Liver (tissue), 8 donors: ENCODE measurements at regions not wholly inside any gene's neighbourhood (a gene's known extent, or its start where the extent isn't known, plus 50 kb on each side); places are given as distances from the start of the nearest gene placed in this dataset.

ENCODE experiments used
- DNase-seq: peaks from one replicate; pipeline ENCODE4 v3.0.0-alpha.2; 2017; ENCODE audit warnings: low spot score
- H3K27ac ChIP-seq, 2 donors: one replicate each; pipeline ENCODE4 v1.7.0; 2013; ENCODE audit warnings: inconsistent platforms in 2 of 2, low read length in 2 of 2, control low read depth in 1 of 2, low read depth in 1 of 2, mild to moderate bottlenecking in 1 of 2
- H3K27me3 ChIP-seq, 4 donors: one replicate each; pipeline versions ENCODE4 v1.6.1 to v1.7.0; 2013; ENCODE audit warnings: low read length in 3 of 4, inconsistent platforms in 1 of 4, mild to moderate bottlenecking in 1 of 4, moderate library complexity in 1 of 4; ENCODE audit not compliant: control insufficient read depth in 4 of 4, insufficient read depth in 4 of 4
- H3K36me3 ChIP-seq, 4 donors: one replicate each; pipeline versions ENCODE4 v1.6.1 to v1.7.0; 2013; ENCODE audit warnings: low read length in 3 of 4, mild to moderate bottlenecking in 3 of 4, low read depth in 1 of 4, moderate library complexity in 1 of 4; ENCODE audit not compliant: control insufficient read depth in 4 of 4, insufficient read depth in 3 of 4
- H3K4me1 ChIP-seq, 4 donors: one replicate each; pipeline versions ENCODE4 v1.6.1 to v1.7.0; 2013; ENCODE audit warnings: low read length in 3 of 4, mild to moderate bottlenecking in 3 of 4, moderate library complexity in 1 of 4; ENCODE audit not compliant: control insufficient read depth in 4 of 4, insufficient read depth in 4 of 4
- H3K4me3 ChIP-seq, 3 donors: one replicate each; pipeline versions ENCODE4 v1.6.1 to v1.7.0; 2013; ENCODE audit warnings: low read length in 3 of 3, control low read depth in 1 of 3, low read depth in 1 of 3, mild to moderate bottlenecking in 1 of 3
- H3K9ac ChIP-seq, 2 donors: one replicate each; pipeline ENCODE4 v1.7.0; 2013; ENCODE audit warnings: low read length in 2 of 2, mild to moderate bottlenecking in 2 of 2, moderate library complexity in 2 of 2, control low read depth in 1 of 2, low read depth in 1 of 2
- H3K9me3 ChIP-seq, 4 donors: one replicate each; pipeline versions ENCODE4 v1.6.1 to v1.7.0; 2013; ENCODE audit warnings: low read length in 3 of 4; ENCODE audit not compliant: control insufficient read depth in 4 of 4
- CTCF ChIP-seq: fragments of 150-350 bp; IDR thresholded peaks from 2 replicates; pipeline ENCODE4 v1.5.1; 2017; ENCODE audit warnings: improper control_type of control experiment, low read depth, low read length; ENCODE audit not compliant: missing input control
- EGR1 ChIP-seq, 2 donors: IDR thresholded peaks; 2 replicates each; pipeline ENCODE4 v1.6.1; 2016 to 2018; ENCODE audit warnings: antibody characterized with exemption in 2 of 2, low read depth in 2 of 2
- FOXA1 ChIP-seq: IDR thresholded peaks from 2 replicates; pipeline ENCODE4 v1.6.1; 2016; ENCODE audit warnings: antibody characterized with exemption
- FOXA2 ChIP-seq: IDR thresholded peaks from 2 replicates; pipeline ENCODE4 v1.6.1; 2016; ENCODE audit warnings: antibody characterized with exemption
- GABPA ChIP-seq, 2 donors: IDR thresholded peaks in 1 of 2; conservative IDR thresholded peaks in 1 of 2; 2 replicates each; pipeline ENCODE4 v1.6.1; 2016; ENCODE audit warnings: antibody characterized with exemption in 2 of 2, mild to moderate bottlenecking in 1 of 2, moderate library complexity in 1 of 2
- HNF4A ChIP-seq, 2 donors: conservative IDR thresholded peaks; 2 replicates each; pipeline ENCODE4 v1.6.1; 2016; ENCODE audit warnings: antibody characterized with exemption in 2 of 2, mild to moderate bottlenecking in 2 of 2
- HNF4G ChIP-seq: IDR thresholded peaks from 2 replicates; pipeline ENCODE4 v1.6.1; 2016; ENCODE audit warnings: antibody characterized with exemption
- JUND ChIP-seq, 2 donors: IDR thresholded peaks; 2 replicates each; pipeline ENCODE4 v1.6.1; 2016; ENCODE audit warnings: antibody characterized with exemption in 2 of 2
- MAX ChIP-seq: IDR thresholded peaks from 2 replicates; pipeline ENCODE4 v1.6.1; 2016; ENCODE audit warnings: antibody characterized with exemption
- NR2F2 ChIP-seq: IDR thresholded peaks from 2 replicates; pipeline ENCODE4 v1.6.1; 2016; ENCODE audit warnings: antibody characterized with exemption
- RAD21 ChIP-seq, 2 donors: IDR thresholded peaks; 2 replicates each; pipeline ENCODE4 v1.6.1; 2016; ENCODE audit warnings: antibody characterized with exemption in 2 of 2, mild to moderate bottlenecking in 2 of 2
- RXRA ChIP-seq, 2 donors: IDR thresholded peaks; 2 replicates each; pipeline ENCODE4 v1.6.1; 2017 to 2018; ENCODE audit warnings: antibody characterized with exemption in 2 of 2, mild to moderate bottlenecking in 1 of 2
- SP1 ChIP-seq: IDR thresholded peaks from 2 replicates; pipeline ENCODE4 v1.6.1; 2018; ENCODE audit warnings: antibody characterized with exemption, mild to moderate bottlenecking
- TAF1 ChIP-seq: conservative IDR thresholded peaks from 2 replicates; pipeline ENCODE4 v1.6.1; 2016; ENCODE audit warnings: antibody characterized with exemption, mild to moderate bottlenecking
- YY1 ChIP-seq: IDR thresholded peaks from 2 replicates; pipeline ENCODE4 v1.6.1; 2016; ENCODE audit warnings: antibody characterized with exemption, mild to moderate bottlenecking
- ZBTB33 ChIP-seq: IDR thresholded peaks from 2 replicates; pipeline ENCODE4 v1.6.1; 2016; ENCODE audit warnings: antibody characterized with exemption
- WGBS: extraction: QIAGEN DNeasy Blood & Tissue Kit; methylation state at CpG from one replicate; pipeline ENCODE4 v1.1.7; 2013; 5-methylcytosine and 5-hydroxymethylcytosine counted together
- TF ChIP-seq, protein P1 (sequence below): IDR thresholded peaks from 2 replicates; pipeline ENCODE4 v1.6.1; 2016; ENCODE audit warnings: antibody characterized with exemption
- TF ChIP-seq, protein P2 (sequence below): IDR thresholded peaks from 2 replicates; pipeline ENCODE4 v1.6.1; 2016; ENCODE audit warnings: antibody characterized with exemption, mild to moderate bottlenecking
- donor health status: healthy.
- donor health status: healthy.
- donor health status: healthy.
- donor health status: healthy.
- donor health status: healthy.

GRCh38 chr11:28983780-28984179 lies 875.6 kb downstream of the METTL15 start:
- TF ChIP-seq GABPA (IDR thresholded peaks at IDR 0.05 in 1 of 2, conservative IDR thresholded peaks at IDR 0.05 in 1 of 2) (no peak), CTCF (no peak), FOXA1 (no peak), HNF4G (no peak), RXRA (IDR thresholded peaks at IDR 0.05) (no peak), JUND (IDR thresholded peaks at IDR 0.05) (no peak), ZBTB33 (no peak), EGR1 (IDR thresholded peaks at IDR 0.05; ENCODE audit: low read depth in 2 of 2) (no peak), YY1 (no peak), SP1 (no peak), NR2F2 (no peak), MAX (no peak), TAF1 (no peak), FOXA2 (no peak), HNF4A (conservative IDR thresholded peaks at IDR 0.05) (no peak), RAD21 (IDR thresholded peaks at IDR 0.05) (no peak)
- TF ChIP-seq, protein P1, sequence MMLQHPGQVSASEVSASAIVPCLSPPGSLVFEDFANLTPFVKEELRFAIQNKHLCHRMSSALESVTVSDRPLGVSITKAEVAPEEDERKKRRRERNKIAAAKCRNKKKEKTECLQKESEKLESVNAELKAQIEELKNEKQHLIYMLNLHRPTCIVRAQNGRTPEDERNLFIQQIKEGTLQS, result no peak
- TF ChIP-seq, protein P2, sequence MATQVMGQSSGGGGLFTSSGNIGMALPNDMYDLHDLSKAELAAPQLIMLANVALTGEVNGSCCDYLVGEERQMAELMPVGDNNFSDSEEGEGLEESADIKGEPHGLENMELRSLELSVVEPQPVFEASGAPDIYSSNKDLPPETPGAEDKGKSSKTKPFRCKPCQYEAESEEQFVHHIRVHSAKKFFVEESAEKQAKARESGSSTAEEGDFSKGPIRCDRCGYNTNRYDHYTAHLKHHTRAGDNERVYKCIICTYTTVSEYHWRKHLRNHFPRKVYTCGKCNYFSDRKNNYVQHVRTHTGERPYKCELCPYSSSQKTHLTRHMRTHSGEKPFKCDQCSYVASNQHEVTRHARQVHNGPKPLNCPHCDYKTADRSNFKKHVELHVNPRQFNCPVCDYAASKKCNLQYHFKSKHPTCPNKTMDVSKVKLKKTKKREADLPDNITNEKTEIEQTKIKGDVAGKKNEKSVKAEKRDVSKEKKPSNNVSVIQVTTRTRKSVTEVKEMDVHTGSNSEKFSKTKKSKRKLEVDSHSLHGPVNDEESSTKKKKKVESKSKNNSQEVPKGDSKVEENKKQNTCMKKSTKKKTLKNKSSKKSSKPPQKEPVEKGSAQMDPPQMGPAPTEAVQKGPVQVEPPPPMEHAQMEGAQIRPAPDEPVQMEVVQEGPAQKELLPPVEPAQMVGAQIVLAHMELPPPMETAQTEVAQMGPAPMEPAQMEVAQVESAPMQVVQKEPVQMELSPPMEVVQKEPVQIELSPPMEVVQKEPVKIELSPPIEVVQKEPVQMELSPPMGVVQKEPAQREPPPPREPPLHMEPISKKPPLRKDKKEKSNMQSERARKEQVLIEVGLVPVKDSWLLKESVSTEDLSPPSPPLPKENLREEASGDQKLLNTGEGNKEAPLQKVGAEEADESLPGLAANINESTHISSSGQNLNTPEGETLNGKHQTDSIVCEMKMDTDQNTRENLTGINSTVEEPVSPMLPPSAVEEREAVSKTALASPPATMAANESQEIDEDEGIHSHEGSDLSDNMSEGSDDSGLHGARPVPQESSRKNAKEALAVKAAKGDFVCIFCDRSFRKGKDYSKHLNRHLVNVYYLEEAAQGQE, result no peak
- DNase-seq, result no peak
- WGBS, result 69% methylated on average over 3 of the region's 3 CpGs
- H3K4me1 ChIP-seq, result no peaks in the 10 kb centered on the region
- no peak overlapping the region for H3K27ac ChIP-seq
- no peaks in the 10 kb centered on the region for H3K27me3 ChIP-seq
- H3K4me3 ChIP-seq, result no peak overlapping the region
- no peaks in the 10 kb centered on the region for H3K9me3 ChIP-seq
- no peaks in the 10 kb centered on the region for H3K36me3 ChIP-seq
- no peak overlapping the region for H3K9ac ChIP-seq

- no peak for DNase-seq
- Histone ChIP-seq H3K36me3 (no peaks in the 10 kb centered on the region), H3K4me3 (no peak overlapping the region), H3K9ac (no peak overlapping the region), H3K27me3 (no peaks in the 10 kb centered on the region), H3K27ac (no peak overlapping the region), H3K9me3 (no peaks in the 10 kb centered on the region), H3K4me1 (no peaks in the 10 kb centered on the region)
- TF ChIP-seq TAF1 (no peak), FOXA2 (no peak), JUND (IDR thresholded peaks at IDR 0.05) (no peak), RXRA (IDR thresholded peaks at IDR 0.05) (no peak), GABPA (IDR thresholded peaks at IDR 0.05 in 1 of 2, conservative IDR thresholded peaks at IDR 0.05 in 1 of 2) (no peak), RAD21 (IDR thresholded peaks at IDR 0.05) (no peak), SP1 (no peak), YY1 (no peak), CTCF (no peak)
- TF ChIP-seq, protein P1, result no peak
- TF ChIP-seq, protein P2, result no peak
- 66% methylated on average over 1 of the region's 1 CpG for WGBS
These were observed 873.2 kb downstream of the METTL15 start for GRCh38 chr11:28981381-28981780.
